ENCODE measurements at regions not wholly inside any gene's neighbourhood (a gene's known extent, or its start where the extent isn't known, plus 50 kb on each side); places are given as distances from the start of the nearest gene placed in this dataset.

DNA sequence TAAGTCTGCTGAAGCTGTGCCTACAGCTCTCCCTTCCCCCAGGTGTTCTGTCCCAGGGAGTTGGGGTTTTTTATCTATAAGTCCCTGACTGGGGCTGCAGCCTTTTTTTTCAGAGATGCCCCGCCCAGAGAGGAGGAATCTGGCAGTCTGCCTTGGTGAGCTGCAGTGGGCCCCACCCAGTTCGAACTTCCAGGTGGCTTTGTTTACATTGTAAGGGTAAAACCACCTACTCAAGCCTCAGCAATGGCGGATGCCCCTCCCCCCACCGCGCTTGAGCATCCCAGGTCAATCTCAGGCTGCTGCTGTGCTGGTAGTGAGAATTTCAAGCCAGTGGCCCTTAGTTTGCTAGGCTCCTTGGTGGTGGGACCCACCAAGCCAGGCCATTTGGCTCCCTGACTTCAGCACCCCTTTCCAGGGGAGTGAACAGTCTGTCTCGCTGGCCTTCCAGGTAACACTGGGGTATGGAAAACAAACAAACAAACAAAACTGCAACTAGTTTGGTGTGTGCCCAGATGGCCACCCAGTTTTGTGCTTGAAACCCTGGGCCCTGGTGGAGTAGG, 189.4 kb downstream of the MFSD1 start:
- Histone ChIP-seq H3K4me3 (ENCODE audit: low read depth, low read length) (no peak overlapping the region), H3K27me3 (ENCODE audit: control insufficient read depth, insufficient read depth, low read length) (no peaks in the 10 kb centered on the region), H3K36me3 (ENCODE audit: control insufficient read depth, insufficient read depth, low read length) (no peaks in the 10 kb centered on the region)
- TF ChIP-seq, protein P1, sequence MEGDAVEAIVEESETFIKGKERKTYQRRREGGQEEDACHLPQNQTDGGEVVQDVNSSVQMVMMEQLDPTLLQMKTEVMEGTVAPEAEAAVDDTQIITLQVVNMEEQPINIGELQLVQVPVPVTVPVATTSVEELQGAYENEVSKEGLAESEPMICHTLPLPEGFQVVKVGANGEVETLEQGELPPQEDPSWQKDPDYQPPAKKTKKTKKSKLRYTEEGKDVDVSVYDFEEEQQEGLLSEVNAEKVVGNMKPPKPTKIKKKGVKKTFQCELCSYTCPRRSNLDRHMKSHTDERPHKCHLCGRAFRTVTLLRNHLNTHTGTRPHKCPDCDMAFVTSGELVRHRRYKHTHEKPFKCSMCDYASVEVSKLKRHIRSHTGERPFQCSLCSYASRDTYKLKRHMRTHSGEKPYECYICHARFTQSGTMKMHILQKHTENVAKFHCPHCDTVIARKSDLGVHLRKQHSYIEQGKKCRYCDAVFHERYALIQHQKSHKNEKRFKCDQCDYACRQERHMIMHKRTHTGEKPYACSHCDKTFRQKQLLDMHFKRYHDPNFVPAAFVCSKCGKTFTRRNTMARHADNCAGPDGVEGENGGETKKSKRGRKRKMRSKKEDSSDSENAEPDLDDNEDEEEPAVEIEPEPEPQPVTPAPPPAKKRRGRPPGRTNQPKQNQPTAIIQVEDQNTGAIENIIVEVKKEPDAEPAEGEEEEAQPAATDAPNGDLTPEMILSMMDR (IDR thresholded peaks at IDR 0.05; ENCODE audit: insufficient read depth, low read length, severe bottlenecking): no peak
- no peak for FAIRE-seq
- peak; percentile 55 for DNase-seq (ENCODE audit: low read depth)

DNA sequence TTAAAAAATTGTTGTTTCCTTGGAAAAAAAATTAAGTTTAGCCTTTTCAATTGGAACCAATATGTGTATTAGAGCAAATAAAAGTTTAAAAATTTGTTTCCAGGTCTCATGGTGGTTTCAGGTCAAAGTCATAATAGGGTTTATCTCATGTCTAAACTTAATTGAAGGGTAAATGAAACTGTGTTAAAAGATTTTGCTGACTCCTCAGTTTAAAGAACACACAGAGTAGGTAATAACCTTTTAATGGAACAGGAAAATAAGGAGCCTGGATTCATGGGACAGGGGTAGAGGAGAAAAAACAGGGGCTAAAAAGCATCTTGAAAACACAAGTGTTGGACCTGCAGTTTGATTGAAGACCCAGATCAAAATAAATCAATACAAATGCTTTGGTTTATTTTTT, 190.6 kb downstream of the MFSD1 start:
- no peak for DNase-seq (ENCODE audit: low read depth)
- TF ChIP-seq, protein P1 (IDR thresholded peaks at IDR 0.05; ENCODE audit: insufficient read depth, low read length, severe bottlenecking): no peak
- FAIRE-seq: no peak
- Histone ChIP-seq H3K4me3 (ENCODE audit: low read depth, low read length) (no peak overlapping the region), H3K27me3 (ENCODE audit: control insufficient read depth, insufficient read depth, low read length) (no peaks in the 10 kb centered on the region), H3K36me3 (ENCODE audit: control insufficient read depth, insufficient read depth, low read length) (no peaks in the 10 kb centered on the region)

DNA sequence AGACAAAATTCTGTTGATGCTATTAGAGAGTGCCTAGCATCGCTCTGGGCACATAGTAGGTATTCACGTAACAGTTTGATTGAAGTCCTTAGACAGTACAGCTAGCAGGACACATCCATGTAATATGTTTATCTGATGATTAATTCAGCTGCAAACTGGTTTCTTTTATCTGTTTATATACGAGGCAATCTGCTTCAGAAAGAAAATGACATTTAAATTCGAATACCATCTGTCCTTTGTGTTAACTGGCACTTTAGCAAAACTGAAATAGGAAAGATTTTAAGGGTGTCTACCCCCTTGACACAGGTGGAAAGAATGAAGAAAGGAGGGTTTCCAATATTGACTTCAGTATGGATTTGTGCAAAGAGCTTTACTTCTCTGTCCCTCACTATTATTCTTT, 192.5 kb downstream of the MFSD1 start:
- TF ChIP-seq, protein P1 (IDR thresholded peaks at IDR 0.05; ENCODE audit: insufficient read depth, low read length, severe bottlenecking): no peak
- Histone ChIP-seq H3K36me3 (ENCODE audit: control insufficient read depth, insufficient read depth, low read length) (no peaks in the 10 kb centered on the region), H3K27me3 (ENCODE audit: control insufficient read depth, insufficient read depth, low read length) (no peaks in the 10 kb centered on the region), H3K4me3 (ENCODE audit: low read depth, low read length) (no peak overlapping the region)
- FAIRE-seq: no peak
- no peak for DNase-seq (ENCODE audit: low read depth)

DNA sequence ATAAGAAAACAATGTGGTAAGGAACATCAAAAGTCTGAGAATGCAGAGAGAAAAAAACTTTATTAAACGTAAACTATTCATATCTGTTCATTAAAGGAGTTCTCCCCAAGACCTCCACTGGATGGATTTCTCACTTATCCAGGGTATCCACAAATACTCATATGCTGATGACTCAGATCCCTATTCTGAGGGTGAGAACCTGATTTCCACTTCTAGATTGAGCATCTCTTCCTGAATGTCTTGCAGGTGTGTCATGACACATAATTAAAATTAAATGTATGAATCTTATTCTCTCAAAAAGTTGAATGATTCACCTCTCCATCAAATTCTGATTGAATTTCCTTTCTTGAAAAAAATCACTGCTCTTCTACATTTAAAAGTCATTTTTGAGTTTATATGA, 199.9 kb downstream of the MFSD1 start:
- FAIRE-seq: no peak
- peak; percentile 29 for DNase-seq (ENCODE audit: low read depth)
- H3K36me3 ChIP-seq (ENCODE audit: control insufficient read depth, insufficient read depth, low read length): no peaks in the 10 kb centered on the region
- no peak overlapping the region for H3K4me3 ChIP-seq (ENCODE audit: low read depth, low read length)
- TF ChIP-seq, protein P1 (IDR thresholded peaks at IDR 0.05; ENCODE audit: insufficient read depth, low read length, severe bottlenecking): no peak
- no peaks in the 10 kb centered on the region for H3K27me3 ChIP-seq (ENCODE audit: control insufficient read depth, insufficient read depth, low read length)

DNA sequence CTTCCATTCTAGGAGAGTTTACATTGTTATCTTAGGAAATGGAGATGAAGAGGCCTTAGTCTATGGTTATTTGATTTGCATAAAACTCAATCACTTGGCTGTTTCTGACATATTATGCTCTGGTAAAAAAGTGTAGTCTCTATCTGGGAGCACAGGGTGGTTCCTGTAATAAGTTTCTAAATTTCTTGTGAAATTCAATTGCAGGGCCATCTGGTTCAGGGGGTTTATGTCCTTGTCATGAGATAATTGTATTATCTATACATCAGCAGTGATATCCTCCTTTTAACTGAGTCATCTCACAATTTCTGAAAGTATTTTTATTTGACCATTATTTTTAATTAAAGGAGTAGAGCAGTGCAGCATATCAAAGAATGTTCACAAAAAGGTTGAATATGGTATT, 203.3 kb downstream of the MFSD1 start:
- FAIRE-seq (no peak), DNase-seq (ENCODE audit: low read depth) (no peak)
- TF ChIP-seq, protein P1 (IDR thresholded peaks at IDR 0.05; ENCODE audit: insufficient read depth, low read length, severe bottlenecking): no peak
- no peak overlapping the region for H3K4me3 ChIP-seq (ENCODE audit: low read depth, low read length)
- H3K27me3 ChIP-seq (ENCODE audit: control insufficient read depth, insufficient read depth, low read length): no peaks in the 10 kb centered on the region
- H3K36me3 ChIP-seq (ENCODE audit: control insufficient read depth, insufficient read depth, low read length): no peaks in the 10 kb centered on the region

DNA sequence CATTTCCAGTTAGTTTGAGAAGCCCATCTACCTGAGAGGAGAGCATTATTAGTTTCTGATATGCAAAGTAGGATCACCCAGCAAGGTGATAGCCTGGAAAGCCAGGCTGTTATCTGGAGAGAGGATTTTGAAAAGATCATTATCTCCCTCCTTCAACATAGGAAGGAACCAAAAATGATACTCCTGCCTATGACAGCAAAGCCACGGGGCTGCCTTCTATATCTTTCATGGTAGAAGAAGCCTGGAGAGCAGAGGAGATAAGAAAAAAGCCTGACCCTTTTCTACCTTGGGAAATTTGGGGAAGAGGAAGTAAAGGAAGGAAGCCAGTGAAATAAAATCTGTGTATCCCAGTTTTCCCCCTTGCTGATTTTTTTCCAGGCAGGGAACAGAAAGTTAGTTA, 205.5 kb downstream of the MFSD1 start:
- no peak for DNase-seq (ENCODE audit: low read depth)
- no peaks in the 10 kb centered on the region for H3K36me3 ChIP-seq (ENCODE audit: control insufficient read depth, insufficient read depth, low read length)
- FAIRE-seq: no peak
- TF ChIP-seq, protein P1 (IDR thresholded peaks at IDR 0.05; ENCODE audit: insufficient read depth, low read length, severe bottlenecking): no peak
- no peak overlapping the region for H3K4me3 ChIP-seq (ENCODE audit: low read depth, low read length)
- H3K27me3 ChIP-seq (ENCODE audit: control insufficient read depth, insufficient read depth, low read length): no peaks in the 10 kb centered on the region

Data from bronchial epithelial cell (primary cell).